DOHH2 (cell line): ENCODE measurements at regions not wholly inside any gene's neighbourhood (a gene's known extent, or its start where the extent isn't known, plus 50 kb on each side); places are given as distances from the start of the nearest gene placed in this dataset.

Experiments used
- CTCF ChIP-seq: fragments of 200-600 bp; sonication (generic); IDR thresholded peaks from one replicate; pipeline ENCODE4 v1.5.1; 2014; ENCODE audit warnings: antibody characterized with exemption, mild to moderate bottlenecking, low read depth, low read length; ENCODE audit not compliant: poor library complexity, severe bottlenecking
- EZH2phosphoT487 ChIP-seq: fragments of 200-600 bp; sonication (generic); IDR thresholded peaks from 2 replicates; pipeline ENCODE4 v1.6.1; 2017; ENCODE audit warnings: borderline replicate concordance, mild to moderate bottlenecking, antibody characterized with exemption, low read length, moderate library complexity, mixed read lengths

GRCh38 chr1:230011333-230012092, 55.5 kb upstream of the GALNT2 start:
- TF ChIP-seq CTCF (no peak), EZH2phosphoT487 (no peak)
